Progenitor cell of endocrine pancreas (in vitro differentiated cells): ENCODE measurements at regions not wholly inside any gene's neighbourhood (a gene's known extent, or its start where the extent isn't known, plus 50 kb on each side); places are given as distances from the start of the nearest gene placed in this dataset.
"Not testable (repeated sequence)": the region's sequence is repeated elsewhere in the genome, so short reads cannot be mapped to it uniquely, and the experiment has no call there.

Experiments
- DNase-seq: peaks from one replicate; pipeline ENCODE4 v3.0.0; 2021; ENCODE audit warnings: low spot score; ENCODE audit not compliant: unreplicated experiment
- H3K27ac Mint-ChIP-seq: 2 replicates; pipeline ENCODE4 v1.8.0; 2021; ENCODE audit warnings: mild to moderate bottlenecking, moderate library complexity, mixed read lengths
- H3K27me3 Mint-ChIP-seq: 2 replicates; pipeline ENCODE4 v1.8.0; 2021; ENCODE audit warnings: mixed read lengths
- H3K36me3 Mint-ChIP-seq: 2 replicates; pipeline ENCODE4 v1.8.0; 2022; ENCODE audit warnings: mixed read lengths; ENCODE audit not compliant: insufficient read depth
- H3K4me1 Mint-ChIP-seq: 2 replicates; pipeline ENCODE4 v1.8.0; 2021; ENCODE audit warnings: low read depth, mixed read lengths
- H3K4me3 Mint-ChIP-seq: 2 replicates; pipeline ENCODE4 v1.8.0; 2021; ENCODE audit warnings: low read depth, mild to moderate bottlenecking, moderate library complexity, mixed read lengths
- H3K9me3 Mint-ChIP-seq: 2 replicates; pipeline ENCODE4 v1.8.0; 2021; ENCODE audit warnings: low read depth, mixed read lengths
- TF ChIP-seq, protein P1 (sequence below): fragments of 200-600 bp; sonication (generic); IDR thresholded peaks from one replicate; pipeline ENCODE4 v1.5.0; 2021; ENCODE audit warnings: antibody characterized with exemption, mild to moderate bottlenecking; ENCODE audit not compliant: unreplicated experiment

DNA sequence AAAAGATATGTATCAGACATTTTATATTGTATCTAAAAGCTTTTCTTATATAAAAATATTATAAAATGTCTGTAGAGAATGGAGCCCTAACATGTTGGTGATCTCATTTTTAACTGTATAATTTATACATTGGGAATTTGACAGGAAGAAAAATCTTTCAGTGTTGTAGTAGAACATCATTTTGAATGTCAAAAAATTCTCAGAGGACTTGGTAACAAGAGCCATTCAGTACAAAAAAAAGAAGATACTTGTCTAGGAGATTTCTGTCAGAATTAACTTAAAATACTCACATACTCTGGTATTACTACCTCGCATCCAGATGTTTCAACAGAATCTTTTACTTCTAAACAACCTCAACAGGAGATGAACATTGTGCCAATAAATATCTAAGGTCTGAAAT, 1277.9 kb downstream of the ROBO2 start:
- no peak for DNase-seq
- TF ChIP-seq, protein P1, sequence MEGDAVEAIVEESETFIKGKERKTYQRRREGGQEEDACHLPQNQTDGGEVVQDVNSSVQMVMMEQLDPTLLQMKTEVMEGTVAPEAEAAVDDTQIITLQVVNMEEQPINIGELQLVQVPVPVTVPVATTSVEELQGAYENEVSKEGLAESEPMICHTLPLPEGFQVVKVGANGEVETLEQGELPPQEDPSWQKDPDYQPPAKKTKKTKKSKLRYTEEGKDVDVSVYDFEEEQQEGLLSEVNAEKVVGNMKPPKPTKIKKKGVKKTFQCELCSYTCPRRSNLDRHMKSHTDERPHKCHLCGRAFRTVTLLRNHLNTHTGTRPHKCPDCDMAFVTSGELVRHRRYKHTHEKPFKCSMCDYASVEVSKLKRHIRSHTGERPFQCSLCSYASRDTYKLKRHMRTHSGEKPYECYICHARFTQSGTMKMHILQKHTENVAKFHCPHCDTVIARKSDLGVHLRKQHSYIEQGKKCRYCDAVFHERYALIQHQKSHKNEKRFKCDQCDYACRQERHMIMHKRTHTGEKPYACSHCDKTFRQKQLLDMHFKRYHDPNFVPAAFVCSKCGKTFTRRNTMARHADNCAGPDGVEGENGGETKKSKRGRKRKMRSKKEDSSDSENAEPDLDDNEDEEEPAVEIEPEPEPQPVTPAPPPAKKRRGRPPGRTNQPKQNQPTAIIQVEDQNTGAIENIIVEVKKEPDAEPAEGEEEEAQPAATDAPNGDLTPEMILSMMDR = no peak
- no peaks in the 10 kb centered on the region for H3K27me3 Mint-ChIP-seq
- no peak overlapping the region for H3K4me3 Mint-ChIP-seq
- peaks cover 6% of the 10 kb centered on the region for H3K4me1 Mint-ChIP-seq
- no peaks in the 10 kb centered on the region for H3K36me3 Mint-ChIP-seq
- H3K27ac Mint-ChIP-seq = no peak overlapping the region
- peaks cover 6% of the 10 kb centered on the region for H3K9me3 Mint-ChIP-seq

DNA sequence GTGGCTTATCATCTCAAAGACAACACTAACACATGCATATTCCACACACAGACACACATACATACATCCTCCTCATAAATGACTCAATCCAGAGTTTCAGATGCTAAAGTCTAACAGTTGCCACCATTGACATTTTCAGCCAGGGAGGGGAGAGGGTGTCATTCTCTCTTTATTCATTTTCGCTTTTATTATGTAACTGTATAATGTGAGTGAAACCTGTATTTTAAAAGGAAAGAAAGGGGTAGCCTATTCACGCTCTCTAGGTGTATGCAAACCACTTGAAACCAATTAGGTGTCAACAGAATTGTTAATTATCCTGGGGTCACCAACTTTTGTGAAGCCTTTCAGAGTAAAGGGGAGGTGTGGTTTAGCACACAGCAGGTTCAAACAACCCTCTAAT, 1282.9 kb downstream of the ROBO2 start:
- peaks cover 1% of the 10 kb centered on the region for H3K36me3 Mint-ChIP-seq
- H3K27ac Mint-ChIP-seq = no peak overlapping the region
- H3K27me3 Mint-ChIP-seq = no peaks in the 10 kb centered on the region
- peaks cover 15% of the 10 kb centered on the region for H3K9me3 Mint-ChIP-seq
- no peak overlapping the region for H3K4me3 Mint-ChIP-seq
- DNase-seq = no peak
- TF ChIP-seq, protein P1 = no peak
- H3K4me1 Mint-ChIP-seq = peaks cover 9% of the 10 kb centered on the region

GRCh38 chr3:78337801-78338211, 1297.9 kb downstream of the ROBO2 start:
- no peak overlapping the region for H3K4me3 Mint-ChIP-seq

GRCh38 chr3:78338405-78338804, 1298.5 kb downstream of the ROBO2 start:
- Mint-ChIP-seq H3K9me3 (peaks cover 11% of the 10 kb centered on the region), H3K27me3 (no peaks in the 10 kb centered on the region), H3K4me3 (no peak overlapping the region), H3K27ac (no peak overlapping the region), H3K36me3 (no peaks in the 10 kb centered on the region), H3K4me1 (peaks cover 2% of the 10 kb centered on the region)
- TF ChIP-seq, protein P1 = no peak
- DNase-seq = no peak

More at GRCh38 chr3:78337801-78338211, 1297.9 kb downstream of the ROBO2 start:
- Mint-ChIP-seq H3K27ac (no peak overlapping the region), H3K9me3 (peaks cover 11% of the 10 kb centered on the region), H3K36me3 (no peaks in the 10 kb centered on the region), H3K27me3 (no peaks in the 10 kb centered on the region), H3K4me1 (no peaks in the 10 kb centered on the region)
- TF ChIP-seq, protein P1 = no peak
- no peak for DNase-seq

DNA sequence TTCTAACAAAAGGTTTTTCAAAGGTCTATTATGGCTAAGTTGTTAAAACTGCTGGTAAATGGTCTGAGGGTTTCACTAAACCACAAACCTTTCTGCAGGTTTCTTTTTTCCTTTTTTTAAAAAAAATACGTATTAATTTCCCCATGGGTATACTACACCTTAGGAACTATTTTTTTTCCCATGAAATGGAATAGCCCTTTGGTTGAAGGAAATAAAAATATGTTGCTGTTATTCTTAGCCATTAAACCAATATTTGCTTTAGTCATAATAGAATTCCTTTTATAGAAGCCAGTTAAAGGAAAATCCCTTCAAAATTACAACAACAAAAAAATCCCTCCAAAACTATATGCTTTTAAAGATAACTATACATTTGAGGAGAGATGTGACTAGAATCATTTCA, 1303.3 kb downstream of the ROBO2 start:
- Mint-ChIP-seq H3K4me1 (peaks cover 6% of the 10 kb centered on the region), H3K36me3 (peaks cover 2% of the 10 kb centered on the region), H3K9me3 (peaks cover 11% of the 10 kb centered on the region), H3K27me3 (no peaks in the 10 kb centered on the region), H3K27ac (no peak overlapping the region), H3K4me3 (no peak overlapping the region)
- no peak for DNase-seq
- TF ChIP-seq, protein P1 = no peak

- not testable (repeated sequence) for H3K4me1 Mint-ChIP-seq, H3K36me3 Mint-ChIP-seq, H3K27me3 Mint-ChIP-seq, H3K27ac Mint-ChIP-seq, H3K4me3 Mint-ChIP-seq, DNase-seq
- peaks cover 11% of the 10 kb centered on the region for H3K9me3 Mint-ChIP-seq
These were observed 1304.4 kb downstream of the ROBO2 start for GRCh38 chr3:78344267-78344666.
